ENCODE measurements at regions not wholly inside any gene's neighbourhood (a gene's known extent, or its start where the extent isn't known, plus 50 kb on each side); places are given as distances from the start of the nearest gene placed in this dataset.

DNA sequence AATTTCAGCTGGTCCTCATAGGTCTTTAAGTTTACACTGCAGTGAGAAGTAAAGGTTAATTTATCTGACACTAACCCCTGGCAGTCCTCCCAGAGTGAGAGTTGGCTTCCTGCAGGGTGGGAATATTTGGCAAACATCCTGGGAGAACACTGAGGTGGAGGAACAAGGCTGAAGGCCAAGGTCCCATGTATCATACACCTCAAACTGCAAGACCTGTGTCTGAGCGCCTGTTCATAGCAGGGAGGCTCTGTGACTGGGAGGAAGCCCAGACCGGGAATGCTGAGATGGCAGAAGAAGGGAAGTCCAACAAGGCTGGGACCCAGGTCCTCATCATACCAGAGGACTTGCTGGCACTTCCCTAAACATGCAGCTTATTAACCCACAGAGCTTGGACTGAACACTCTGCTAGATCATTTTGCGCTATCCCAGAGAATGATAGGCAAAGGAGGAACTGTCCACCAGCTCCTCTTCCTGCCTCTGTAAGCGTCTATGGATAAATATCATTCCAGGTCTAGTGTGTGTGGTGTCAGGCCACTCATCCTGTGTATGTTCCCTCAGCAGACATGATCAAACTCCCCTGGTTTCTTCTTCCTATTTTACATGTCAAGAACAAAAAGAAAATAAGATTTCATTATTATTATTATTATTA lies 199.6 kb upstream of the CNOT2 start:
- DNase-seq = no peak
- Histone ChIP-seq H3K27ac (no peak overlapping the region), H3K4me1 (ENCODE audit: insufficient read depth) (no peaks in the 10 kb centered on the region), H3K27me3 (no peaks in the 10 kb centered on the region), H3K9me3 (no peaks in the 10 kb centered on the region), H3K36me3 (no peaks in the 10 kb centered on the region), H3K4me3 (no peak overlapping the region)
- intact Hi-C loops (cut with DNase I) = no loop called here
- TF ChIP-seq EP300 (IDR thresholded peaks at IDR 0.05) (no peak), POLR2A (IDR thresholded peaks at IDR 0.05) (no peak)
- TF ChIP-seq, protein P1, sequence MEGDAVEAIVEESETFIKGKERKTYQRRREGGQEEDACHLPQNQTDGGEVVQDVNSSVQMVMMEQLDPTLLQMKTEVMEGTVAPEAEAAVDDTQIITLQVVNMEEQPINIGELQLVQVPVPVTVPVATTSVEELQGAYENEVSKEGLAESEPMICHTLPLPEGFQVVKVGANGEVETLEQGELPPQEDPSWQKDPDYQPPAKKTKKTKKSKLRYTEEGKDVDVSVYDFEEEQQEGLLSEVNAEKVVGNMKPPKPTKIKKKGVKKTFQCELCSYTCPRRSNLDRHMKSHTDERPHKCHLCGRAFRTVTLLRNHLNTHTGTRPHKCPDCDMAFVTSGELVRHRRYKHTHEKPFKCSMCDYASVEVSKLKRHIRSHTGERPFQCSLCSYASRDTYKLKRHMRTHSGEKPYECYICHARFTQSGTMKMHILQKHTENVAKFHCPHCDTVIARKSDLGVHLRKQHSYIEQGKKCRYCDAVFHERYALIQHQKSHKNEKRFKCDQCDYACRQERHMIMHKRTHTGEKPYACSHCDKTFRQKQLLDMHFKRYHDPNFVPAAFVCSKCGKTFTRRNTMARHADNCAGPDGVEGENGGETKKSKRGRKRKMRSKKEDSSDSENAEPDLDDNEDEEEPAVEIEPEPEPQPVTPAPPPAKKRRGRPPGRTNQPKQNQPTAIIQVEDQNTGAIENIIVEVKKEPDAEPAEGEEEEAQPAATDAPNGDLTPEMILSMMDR (IDR thresholded peaks at IDR 0.05) = no peak
- 55 to 68% (median 62%) methylated on average over 4 of the region's 4 CpGs for WGBS, 3 donors

- WGBS, 3 donors = 82 to 88% (median 84%) methylated on average over 2 of the region's 2 CpGs
- no peak overlapping the region for H3K27ac ChIP-seq
- no peaks in the 10 kb centered on the region for H3K36me3 ChIP-seq
- intact Hi-C loops (cut with DNase I) = no loop called here
- TF ChIP-seq POLR2A (IDR thresholded peaks at IDR 0.05) (no peak), EP300 (IDR thresholded peaks at IDR 0.05) (no peak)
- TF ChIP-seq, protein P1 (IDR thresholded peaks at IDR 0.05) = no peak
- no peaks in the 10 kb centered on the region for H3K27me3 ChIP-seq
- DNase-seq = no peak
- H3K4me1 ChIP-seq (ENCODE audit: insufficient read depth) = no peaks in the 10 kb centered on the region
- no peak overlapping the region for H3K4me3 ChIP-seq
- H3K9me3 ChIP-seq = no peaks in the 10 kb centered on the region
Observed at GRCh38 chr12:70044167-70044566, 199.1 kb upstream of the CNOT2 start.

GRCh38 chr12:70045036-70045435 lies 198.2 kb upstream of the CNOT2 start:
- TF ChIP-seq POLR2A (IDR thresholded peaks at IDR 0.05) (no peak), EP300 (IDR thresholded peaks at IDR 0.05) (no peak)
- TF ChIP-seq, protein P1 (IDR thresholded peaks at IDR 0.05) = no peak
- no peak for DNase-seq
- intact Hi-C loops (cut with DNase I) = no loop called here
- WGBS, 3 donors = 1 to 11% (median 9%) methylated on average over 3 of the region's 3 CpGs
- no peaks in the 10 kb centered on the region for H3K36me3 ChIP-seq
- H3K4me1 ChIP-seq (ENCODE audit: insufficient read depth) = no peaks in the 10 kb centered on the region
- no peak overlapping the region for H3K27ac ChIP-seq
- no peak overlapping the region for H3K4me3 ChIP-seq
- no peaks in the 10 kb centered on the region for H3K27me3 ChIP-seq
- no peaks in the 10 kb centered on the region for H3K9me3 ChIP-seq

DNA sequence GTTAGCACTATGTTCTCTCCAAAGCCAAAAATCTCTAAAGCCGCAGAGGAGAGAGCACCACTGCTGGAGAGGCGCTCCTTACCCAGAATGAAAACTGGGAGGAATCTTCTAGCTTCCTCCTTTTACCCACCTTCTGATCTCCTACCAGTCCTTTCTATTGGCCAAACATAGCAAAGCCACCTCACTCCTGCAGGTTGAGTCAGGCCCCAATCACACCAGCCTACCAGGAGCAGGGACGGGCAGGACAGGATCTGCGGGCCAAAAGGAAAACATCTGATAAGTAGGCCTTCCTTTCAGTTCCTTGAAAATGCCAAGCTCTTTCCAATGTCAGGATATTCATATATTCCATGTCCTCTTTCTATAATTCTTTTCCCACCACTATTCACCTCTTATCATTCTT lies 197.7 kb upstream of the CNOT2 start:
- no peaks in the 10 kb centered on the region for H3K4me1 ChIP-seq (ENCODE audit: insufficient read depth)
- no peak for DNase-seq
- H3K27ac ChIP-seq = no peak overlapping the region
- H3K36me3 ChIP-seq = no peaks in the 10 kb centered on the region
- TF ChIP-seq POLR2A (IDR thresholded peaks at IDR 0.05) (no peak), EP300 (IDR thresholded peaks at IDR 0.05) (no peak)
- TF ChIP-seq, protein P1 (IDR thresholded peaks at IDR 0.05) = no peak
- no peaks in the 10 kb centered on the region for H3K27me3 ChIP-seq
- intact Hi-C loops (cut with DNase I) = no loop called here
- no peak overlapping the region for H3K4me3 ChIP-seq
- H3K9me3 ChIP-seq = no peaks in the 10 kb centered on the region
- 59 to 72% (median 66%) methylated on average over 4 of the region's 4 CpGs for WGBS, 3 donors
